Caco-2 (cell line): ENCODE measurements at regions not wholly inside any gene's neighbourhood (a gene's known extent, or its start where the extent isn't known, plus 50 kb on each side); places are given as distances from the start of the nearest gene placed in this dataset.
"Not testable (repeated sequence)": the region's sequence is repeated elsewhere in the genome, so short reads cannot be mapped to it uniquely, and the experiment has no call there.

Experiments used
- BruUV-seq: library from RNA; stranded (reverse); fragments of 400-500 nt; replicated peaks from 2 replicates; lab custom pipeline; 2021; lab: Mats Ljungman, UMichigan
- CTCF ChIA-PET: fragments of 300-600 bp; sonication (Branson Sonifier 250); formaldehyde crosslinking; loops from one replicate; lab custom pipeline; 2022; ENCODE audit warnings: antibody characterized with exemption; lab: Charles Lee
- POLR2A ChIA-PET: fragments of 300-600 bp; sonication (Branson Sonifier 250); formaldehyde crosslinking; loops from one replicate; lab custom pipeline; 2022; ENCODE audit warnings: antibody characterized with exemption; lab: Charles Lee
- DNase-seq, 2 experiments: peaks; one replicate each; pipeline versions ENCODE4 v3.0.0 to v3.0.0-alpha.2; 2020 to 2022
- H3K27me3 ChIP-seq: replicated peaks from 2 replicates; pipeline ENCODE4 v1.6.0; 2011; ENCODE audit warnings: low read length; ENCODE audit not compliant: control insufficient read depth, insufficient read depth
- H3K36me3 ChIP-seq: 2 replicates; pipeline ENCODE4 v1.5.1; 2011; ENCODE audit warnings: low read length; ENCODE audit not compliant: control insufficient read depth, insufficient read depth
- H3K4me1 ChIP-seq: fragments of 250-450 bp; sonication (Bioruptor Pico); 2 replicates; pipeline ENCODE4 v1.5.1; 2020; ENCODE audit warnings: mild to moderate bottlenecking
- H3K4me3 ChIP-seq: 2 replicates; pipeline ENCODE4 v1.5.1; 2011; ENCODE audit warnings: low read depth, mild to moderate bottlenecking, control low read depth, low read length
- H3K9me3 ChIP-seq: fragments of 250-450 bp; sonication (Bioruptor Pico); 2 replicates; pipeline ENCODE4 v1.5.1; 2020; ENCODE audit warnings: mild to moderate bottlenecking, moderate library complexity
- H3K27ac Mint-ChIP-seq: one replicate; pipeline ENCODE4 v1.8.0; 2022; ENCODE audit warnings: mixed read lengths; ENCODE audit not compliant: unreplicated experiment
- H3K27me3 Mint-ChIP-seq: one replicate; pipeline ENCODE4 v1.8.0; 2022; ENCODE audit warnings: mixed read lengths; ENCODE audit not compliant: insufficient read depth, unreplicated experiment
- H3K36me3 Mint-ChIP-seq: one replicate; pipeline ENCODE4 v1.8.0; 2022; ENCODE audit warnings: mild to moderate bottlenecking, mixed read lengths; ENCODE audit not compliant: insufficient read depth, unreplicated experiment
- H3K4me1 Mint-ChIP-seq: one replicate; pipeline ENCODE4 v1.8.0; 2022; ENCODE audit warnings: low read depth, mixed read lengths; ENCODE audit not compliant: unreplicated experiment
- H3K4me3 Mint-ChIP-seq: one replicate; pipeline ENCODE4 v1.8.0; 2022; ENCODE audit warnings: mild to moderate bottlenecking, moderate library complexity, mixed read lengths; ENCODE audit not compliant: unreplicated experiment
- H3K9me3 Mint-ChIP-seq: one replicate; pipeline ENCODE4 v1.8.0; 2022; ENCODE audit warnings: mixed read lengths; ENCODE audit not compliant: unreplicated experiment
- intact Hi-C: fragments of 100-400 bp; cut with micrococcal nuclease; formaldehyde crosslinking; loops from one replicate; pipeline ENCODE4 v1.10.0; 2022; ENCODE audit not compliant: unreplicated experiment
- TF ChIP-seq, protein P1 (sequence below), 2 experiments: fragments of 200-600 bp in 1 of 2; IDR thresholded peaks; 1 replicate in 1 of 2; 2 replicates in 1 of 2; pipeline versions ENCODE4 v1.5.1 to v1.8.0; 2011 to 2022; ENCODE audit warnings: antibody characterized with exemption in 1 of 2, control low read depth in 1 of 2, inconsistent platforms in 1 of 2, low read depth in 1 of 2, low read length in 1 of 2, mild to moderate bottlenecking in 1 of 2, moderate library complexity in 1 of 2; ENCODE audit not compliant: insufficient read depth in 1 of 2, severe bottlenecking in 1 of 2, unreplicated experiment in 1 of 2

DNA sequence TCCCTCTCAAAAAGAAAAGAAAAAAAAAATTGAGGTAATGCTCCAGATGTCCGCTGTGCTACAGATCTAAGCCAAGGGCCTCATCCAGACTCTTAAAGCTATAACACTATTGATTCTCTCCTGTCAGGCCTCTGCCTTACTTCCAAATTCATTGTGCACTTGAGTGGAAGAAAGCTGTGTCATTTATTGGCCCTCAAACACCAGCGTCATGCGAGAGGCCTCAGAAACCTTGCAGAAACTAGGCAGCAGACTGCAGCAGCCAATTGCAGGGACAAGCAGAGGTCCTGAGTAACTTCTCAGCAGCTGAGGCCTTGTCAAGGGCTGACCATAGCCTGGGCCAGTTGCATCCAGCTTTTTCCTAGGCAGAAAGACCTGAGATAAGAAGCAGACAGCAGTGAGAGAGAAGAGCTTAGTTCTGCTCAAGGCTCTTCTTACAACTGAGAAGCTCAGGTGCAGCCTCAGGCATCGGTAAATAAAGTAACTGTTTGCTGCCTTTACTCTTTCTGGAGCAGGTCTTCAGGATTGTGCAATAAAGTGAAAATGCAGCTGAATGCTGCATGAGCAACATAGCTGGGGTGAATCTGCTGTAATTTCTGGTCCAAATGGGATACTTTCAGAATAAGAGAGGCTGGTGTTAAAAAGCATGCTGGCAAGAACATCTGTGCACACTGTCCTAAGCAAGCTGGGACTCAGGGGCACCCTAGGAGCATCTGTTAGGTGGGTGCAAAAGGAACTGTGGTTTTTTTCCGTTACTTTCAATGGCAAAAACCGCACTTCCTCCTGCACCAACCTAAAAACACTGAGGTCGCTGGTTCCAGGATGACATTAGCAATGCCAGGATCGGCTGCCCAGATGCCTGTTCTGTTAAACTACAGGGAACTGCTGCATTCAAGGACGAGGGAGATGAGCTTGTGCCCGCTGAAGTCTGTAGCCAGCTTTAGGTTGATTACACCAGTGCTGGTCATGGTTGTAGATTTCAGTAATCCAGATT, 181.8 kb upstream of the PFKP start:
- intact Hi-C loops = no loop called here
- H3K36me3 Mint-ChIP-seq = no peaks in the 10 kb centered on the region
- POLR2A ChIA-PET = no interaction called here
- H3K27me3 ChIP-seq = peaks cover 3% of the 10 kb centered on the region; the same call in 1 of the 2 replicates
- peaks cover 25% of the 10 kb centered on the region for H3K27me3 Mint-ChIP-seq
- H3K27ac Mint-ChIP-seq = no peak overlapping the region
- no peak for DNase-seq
- TF ChIP-seq, protein P1, sequence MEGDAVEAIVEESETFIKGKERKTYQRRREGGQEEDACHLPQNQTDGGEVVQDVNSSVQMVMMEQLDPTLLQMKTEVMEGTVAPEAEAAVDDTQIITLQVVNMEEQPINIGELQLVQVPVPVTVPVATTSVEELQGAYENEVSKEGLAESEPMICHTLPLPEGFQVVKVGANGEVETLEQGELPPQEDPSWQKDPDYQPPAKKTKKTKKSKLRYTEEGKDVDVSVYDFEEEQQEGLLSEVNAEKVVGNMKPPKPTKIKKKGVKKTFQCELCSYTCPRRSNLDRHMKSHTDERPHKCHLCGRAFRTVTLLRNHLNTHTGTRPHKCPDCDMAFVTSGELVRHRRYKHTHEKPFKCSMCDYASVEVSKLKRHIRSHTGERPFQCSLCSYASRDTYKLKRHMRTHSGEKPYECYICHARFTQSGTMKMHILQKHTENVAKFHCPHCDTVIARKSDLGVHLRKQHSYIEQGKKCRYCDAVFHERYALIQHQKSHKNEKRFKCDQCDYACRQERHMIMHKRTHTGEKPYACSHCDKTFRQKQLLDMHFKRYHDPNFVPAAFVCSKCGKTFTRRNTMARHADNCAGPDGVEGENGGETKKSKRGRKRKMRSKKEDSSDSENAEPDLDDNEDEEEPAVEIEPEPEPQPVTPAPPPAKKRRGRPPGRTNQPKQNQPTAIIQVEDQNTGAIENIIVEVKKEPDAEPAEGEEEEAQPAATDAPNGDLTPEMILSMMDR (IDR thresholded peaks at IDR 0.05; ENCODE audit: insufficient read depth in 1 of 2, low read depth in 1 of 2, low read length in 1 of 2, severe bottlenecking in 1 of 2, unreplicated experiment in 1 of 2) = no peak
- H3K4me3 Mint-ChIP-seq = no peak overlapping the region
- CTCF ChIA-PET = interaction anchor here (0.6 kb wide), 1 partner anchor 732 kb away, joined by 3 read pairs; no protein-coding TSS in a partner anchor
- no peaks in the 10 kb centered on the region for H3K4me1 Mint-ChIP-seq
- no peaks in the 10 kb centered on the region for H3K36me3 ChIP-seq
- BruUV-seq = no TSS peak
- H3K9me3 ChIP-seq = no peaks in the 10 kb centered on the region
- H3K4me3 ChIP-seq = no peak overlapping the region
- H3K4me1 ChIP-seq = no peaks in the 10 kb centered on the region
- H3K9me3 Mint-ChIP-seq = peaks cover 9% of the 10 kb centered on the region

DNA sequence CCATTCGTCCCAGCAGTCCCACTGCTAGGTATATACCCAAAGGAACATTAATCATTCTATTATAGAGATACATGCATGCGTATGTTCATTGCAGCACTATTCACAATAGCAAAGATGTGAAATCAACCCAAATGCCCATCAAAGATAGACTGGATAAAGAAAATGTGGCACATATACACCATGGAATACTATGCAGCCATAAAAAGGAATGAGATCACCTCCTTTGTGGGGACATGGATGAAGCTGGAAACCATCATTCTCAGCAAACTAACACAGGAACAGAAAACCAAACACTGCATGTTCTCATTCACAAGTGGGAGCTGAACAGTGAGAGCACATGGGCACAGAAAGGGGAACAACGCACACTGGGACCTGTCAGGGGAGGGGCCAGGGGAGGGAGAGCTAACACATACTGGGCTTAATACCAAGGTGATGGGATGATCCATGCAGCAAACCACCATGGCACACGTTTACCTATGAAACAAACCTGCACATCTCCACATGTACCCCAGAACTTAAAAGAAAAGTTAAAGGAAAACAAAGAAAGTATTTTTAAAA, 183.3 kb upstream of the PFKP start:
- BruUV-seq, H3K9me3 Mint-ChIP-seq, CTCF ChIA-PET, H3K36me3 Mint-ChIP-seq, H3K4me3 ChIP-seq, H3K4me1 Mint-ChIP-seq, H3K4me1 ChIP-seq, H3K9me3 ChIP-seq, H3K27me3 ChIP-seq, H3K36me3 ChIP-seq, POLR2A ChIA-PET, H3K27ac Mint-ChIP-seq, H3K4me3 Mint-ChIP-seq, DNase-seq, intact Hi-C loops: not testable (repeated sequence)
- peaks cover 27% of the 10 kb centered on the region for H3K27me3 Mint-ChIP-seq

DNA sequence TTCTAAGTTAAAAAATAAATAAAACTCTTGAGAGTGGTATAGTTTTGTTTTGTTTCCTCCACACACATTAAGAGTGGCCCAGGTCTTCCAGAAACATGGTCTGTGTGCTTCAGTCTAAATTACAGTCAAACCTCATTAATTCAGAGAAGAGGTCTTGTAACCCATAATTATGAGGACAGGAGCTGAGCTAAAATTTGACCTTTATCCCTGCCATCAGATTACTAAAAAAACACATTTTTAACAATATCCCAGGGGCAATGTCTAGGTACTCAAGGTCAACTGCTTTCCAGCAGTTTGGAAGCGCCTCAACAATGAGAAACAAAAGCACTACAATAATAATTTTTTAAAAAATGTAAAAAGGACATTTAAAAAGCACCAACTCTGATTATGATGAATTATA, 184.1 kb upstream of the PFKP start:
- no peaks in the 10 kb centered on the region for H3K36me3 ChIP-seq
- no peaks in the 10 kb centered on the region for H3K4me1 ChIP-seq
- Mint-ChIP-seq H3K27me3 (peaks cover 27% of the 10 kb centered on the region), H3K27ac (no peak overlapping the region), H3K4me3 (no peak overlapping the region), H3K36me3 (no peaks in the 10 kb centered on the region), H3K4me1 (no peaks in the 10 kb centered on the region), H3K9me3 (peaks cover 3% of the 10 kb centered on the region)
- H3K4me3 ChIP-seq = no peak overlapping the region
- H3K9me3 ChIP-seq = no peaks in the 10 kb centered on the region
- ChIA-PET CTCF (no interaction called here), POLR2A (no interaction called here)
- H3K27me3 ChIP-seq = peaks cover 3% of the 10 kb centered on the region; the same call in 1 of the 2 replicates
- no peak for DNase-seq
- intact Hi-C loops = no loop called here
- TF ChIP-seq, protein P1 (IDR thresholded peaks at IDR 0.05; ENCODE audit: insufficient read depth in 1 of 2, low read depth in 1 of 2, low read length in 1 of 2, severe bottlenecking in 1 of 2, unreplicated experiment in 1 of 2) = no peak
- BruUV-seq = no TSS peak
